ENCODE measurements at regions not wholly inside any gene's neighbourhood (a gene's known extent, or its start where the extent isn't known, plus 50 kb on each side); places are given as distances from the start of the nearest gene placed in this dataset.

- DNase-seq (ENCODE audit: low read depth): no peak
- H3K4me3 ChIP-seq (ENCODE audit: control insufficient read depth, low read depth, low read length): no peak overlapping the region
- TF ChIP-seq, protein P1, sequence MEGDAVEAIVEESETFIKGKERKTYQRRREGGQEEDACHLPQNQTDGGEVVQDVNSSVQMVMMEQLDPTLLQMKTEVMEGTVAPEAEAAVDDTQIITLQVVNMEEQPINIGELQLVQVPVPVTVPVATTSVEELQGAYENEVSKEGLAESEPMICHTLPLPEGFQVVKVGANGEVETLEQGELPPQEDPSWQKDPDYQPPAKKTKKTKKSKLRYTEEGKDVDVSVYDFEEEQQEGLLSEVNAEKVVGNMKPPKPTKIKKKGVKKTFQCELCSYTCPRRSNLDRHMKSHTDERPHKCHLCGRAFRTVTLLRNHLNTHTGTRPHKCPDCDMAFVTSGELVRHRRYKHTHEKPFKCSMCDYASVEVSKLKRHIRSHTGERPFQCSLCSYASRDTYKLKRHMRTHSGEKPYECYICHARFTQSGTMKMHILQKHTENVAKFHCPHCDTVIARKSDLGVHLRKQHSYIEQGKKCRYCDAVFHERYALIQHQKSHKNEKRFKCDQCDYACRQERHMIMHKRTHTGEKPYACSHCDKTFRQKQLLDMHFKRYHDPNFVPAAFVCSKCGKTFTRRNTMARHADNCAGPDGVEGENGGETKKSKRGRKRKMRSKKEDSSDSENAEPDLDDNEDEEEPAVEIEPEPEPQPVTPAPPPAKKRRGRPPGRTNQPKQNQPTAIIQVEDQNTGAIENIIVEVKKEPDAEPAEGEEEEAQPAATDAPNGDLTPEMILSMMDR (conservative IDR thresholded peaks at IDR 0.05; ENCODE audit: control insufficient read depth, insufficient read depth, low read depth, low read length): no peak
Measured at GRCh38 chr5:167577616-167578015, 713.8 kb upstream of the WWC1 start.

GRCh38 chr5:167578977-167579692, 712.3 kb upstream of the WWC1 start:
- no peak overlapping the region for H3K4me3 ChIP-seq (ENCODE audit: control insufficient read depth, low read depth, low read length)
- DNase-seq (ENCODE audit: low read depth): peak; percentile 69
- TF ChIP-seq, protein P1 (conservative IDR thresholded peaks at IDR 0.05; ENCODE audit: control insufficient read depth, insufficient read depth, low read depth, low read length): no peak

GRCh38 chr5:167579693-167580055, 711.8 kb upstream of the WWC1 start:
- no peak overlapping the region for H3K4me3 ChIP-seq (ENCODE audit: control insufficient read depth, low read depth, low read length)
- TF ChIP-seq, protein P1 (conservative IDR thresholded peaks at IDR 0.05; ENCODE audit: control insufficient read depth, insufficient read depth, low read depth, low read length): no peak
- peak; percentile 25 for DNase-seq (ENCODE audit: low read depth)

GRCh38 chr5:167580608-167581007, 710.8 kb upstream of the WWC1 start:
- H3K4me3 ChIP-seq (ENCODE audit: control insufficient read depth, low read depth, low read length): no peak overlapping the region
- no peak for DNase-seq (ENCODE audit: low read depth)
- TF ChIP-seq, protein P1 (conservative IDR thresholded peaks at IDR 0.05; ENCODE audit: control insufficient read depth, insufficient read depth, low read depth, low read length): no peak

- no peak overlapping the region for H3K4me3 ChIP-seq (ENCODE audit: control insufficient read depth, low read depth, low read length)
- peak; percentile 39 for DNase-seq (ENCODE audit: low read depth)
- TF ChIP-seq, protein P1 (conservative IDR thresholded peaks at IDR 0.05; ENCODE audit: control insufficient read depth, insufficient read depth, low read depth, low read length): peak; percentile 27
Measured at GRCh38 chr5:167582283-167582682, 709.2 kb upstream of the WWC1 start.

DNA sequence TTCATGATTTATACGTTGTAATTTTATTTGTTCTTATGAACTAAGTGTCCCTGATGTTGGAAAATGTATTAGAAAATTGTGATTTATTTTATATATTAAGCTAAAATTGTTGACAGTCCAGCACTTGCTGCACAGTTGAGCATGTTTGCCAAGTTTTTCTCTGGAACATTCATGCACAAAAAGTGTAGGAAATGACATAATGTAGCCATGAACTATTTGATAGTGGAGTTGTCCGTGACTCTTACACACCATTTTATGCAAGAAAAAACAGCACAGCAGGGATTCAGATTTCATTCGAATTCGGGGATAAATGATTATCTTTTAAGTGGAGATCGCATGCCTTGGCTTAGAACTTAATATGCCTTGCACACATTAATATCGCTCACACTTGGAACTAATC, 708.6 kb upstream of the WWC1 start:
- DNase-seq (ENCODE audit: low read depth): peak; percentile 54
- H3K4me3 ChIP-seq (ENCODE audit: control insufficient read depth, low read depth, low read length): no peak overlapping the region
- TF ChIP-seq, protein P1 (conservative IDR thresholded peaks at IDR 0.05; ENCODE audit: control insufficient read depth, insufficient read depth, low read depth, low read length): no peak
